VCaP (cell line): ENCODE measurements at regions not wholly inside any gene's neighbourhood (a gene's known extent, or its start where the extent isn't known, plus 50 kb on each side); places are given as distances from the start of the nearest gene placed in this dataset.
A peak's percentile ranks its signal among the peaks of the same experiment; 100 is the strongest.

Source experiments
- H3K27ac ChIP-seq: fragments of 450-650 bp; 2 replicates; pipeline ENCODE4 v1.5.1; 2017
- TF ChIP-seq, protein P1 (sequence below): fragments of 450-650 bp; conservative IDR thresholded peaks from 2 replicates; pipeline ENCODE4 v1.5.1; 2017; ENCODE audit warnings: mild to moderate bottlenecking, moderate library complexity

DNA sequence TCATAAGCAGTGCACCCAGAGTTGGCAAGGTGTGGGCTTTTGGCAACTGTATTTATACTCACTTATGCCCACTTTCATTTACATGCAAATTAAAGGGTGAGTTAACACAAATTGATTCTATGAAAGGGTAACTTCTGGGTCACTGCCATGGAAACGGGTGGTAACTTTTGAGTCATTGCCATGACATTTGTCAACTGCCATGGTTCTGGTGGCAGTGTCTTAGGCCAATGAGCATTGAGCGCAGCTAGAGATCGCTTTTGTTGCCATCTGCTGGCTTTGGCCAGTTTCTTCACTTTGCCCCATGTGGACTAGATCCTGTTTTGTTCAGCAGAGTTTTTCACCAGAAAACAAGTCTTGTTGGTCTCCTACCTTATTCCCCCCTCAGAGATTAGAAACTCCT is 170.8 kb upstream of the NUDT6 start:
- TF ChIP-seq, protein P1, sequence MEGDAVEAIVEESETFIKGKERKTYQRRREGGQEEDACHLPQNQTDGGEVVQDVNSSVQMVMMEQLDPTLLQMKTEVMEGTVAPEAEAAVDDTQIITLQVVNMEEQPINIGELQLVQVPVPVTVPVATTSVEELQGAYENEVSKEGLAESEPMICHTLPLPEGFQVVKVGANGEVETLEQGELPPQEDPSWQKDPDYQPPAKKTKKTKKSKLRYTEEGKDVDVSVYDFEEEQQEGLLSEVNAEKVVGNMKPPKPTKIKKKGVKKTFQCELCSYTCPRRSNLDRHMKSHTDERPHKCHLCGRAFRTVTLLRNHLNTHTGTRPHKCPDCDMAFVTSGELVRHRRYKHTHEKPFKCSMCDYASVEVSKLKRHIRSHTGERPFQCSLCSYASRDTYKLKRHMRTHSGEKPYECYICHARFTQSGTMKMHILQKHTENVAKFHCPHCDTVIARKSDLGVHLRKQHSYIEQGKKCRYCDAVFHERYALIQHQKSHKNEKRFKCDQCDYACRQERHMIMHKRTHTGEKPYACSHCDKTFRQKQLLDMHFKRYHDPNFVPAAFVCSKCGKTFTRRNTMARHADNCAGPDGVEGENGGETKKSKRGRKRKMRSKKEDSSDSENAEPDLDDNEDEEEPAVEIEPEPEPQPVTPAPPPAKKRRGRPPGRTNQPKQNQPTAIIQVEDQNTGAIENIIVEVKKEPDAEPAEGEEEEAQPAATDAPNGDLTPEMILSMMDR: no peak
- no peak overlapping the region for H3K27ac ChIP-seq

DNA sequence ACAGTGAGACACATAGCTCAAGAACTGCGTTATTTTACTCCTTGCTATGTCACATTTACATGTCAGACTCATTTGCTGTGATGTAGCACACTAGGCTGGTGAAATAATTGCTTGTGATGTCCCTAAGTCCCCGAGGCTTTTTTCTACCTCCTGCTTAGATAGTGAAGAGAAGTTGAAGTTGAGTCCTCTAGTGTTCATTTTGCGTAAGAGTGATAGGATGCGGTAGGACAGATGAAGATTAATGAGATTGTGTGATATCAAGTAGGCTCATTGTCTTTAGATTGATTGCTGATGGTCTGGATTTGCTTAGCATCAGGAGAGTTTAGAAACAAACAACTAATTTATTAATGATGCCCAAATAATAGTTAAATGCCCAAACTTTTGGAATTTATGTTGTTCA is 173.6 kb upstream of the NUDT6 start:
- TF ChIP-seq, protein P1: peak; percentile 64
- H3K27ac ChIP-seq: no peak overlapping the region

DNA sequence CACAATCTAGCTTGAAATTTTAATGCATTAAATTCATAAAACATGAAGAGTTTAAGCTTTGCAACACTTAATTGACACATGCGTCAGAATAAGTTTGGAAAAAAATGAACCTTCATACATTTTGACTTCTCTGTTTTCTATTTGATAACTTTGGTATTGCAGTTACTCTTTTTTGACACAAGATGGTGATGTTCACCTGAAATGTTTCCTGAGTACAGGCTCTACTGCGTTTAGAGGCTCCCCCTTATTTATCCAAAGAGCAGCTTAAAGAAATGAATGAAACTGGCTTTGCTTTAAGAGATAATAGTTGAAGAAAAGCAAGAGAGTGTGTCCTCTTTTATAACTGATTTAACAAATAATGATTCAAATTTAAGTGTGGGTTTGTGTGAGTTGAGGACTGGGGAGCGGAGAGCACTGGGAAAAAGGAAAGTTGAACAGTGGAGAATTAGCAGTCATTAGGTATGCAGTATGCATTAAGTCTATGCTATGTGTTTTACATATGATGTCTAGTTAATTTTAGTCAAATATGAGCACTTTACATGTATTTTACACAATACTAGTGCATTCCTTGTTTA is 180.6 kb upstream of the NUDT6 start:
- no peak overlapping the region for H3K27ac ChIP-seq
- TF ChIP-seq, protein P1: peak; percentile 79

DNA sequence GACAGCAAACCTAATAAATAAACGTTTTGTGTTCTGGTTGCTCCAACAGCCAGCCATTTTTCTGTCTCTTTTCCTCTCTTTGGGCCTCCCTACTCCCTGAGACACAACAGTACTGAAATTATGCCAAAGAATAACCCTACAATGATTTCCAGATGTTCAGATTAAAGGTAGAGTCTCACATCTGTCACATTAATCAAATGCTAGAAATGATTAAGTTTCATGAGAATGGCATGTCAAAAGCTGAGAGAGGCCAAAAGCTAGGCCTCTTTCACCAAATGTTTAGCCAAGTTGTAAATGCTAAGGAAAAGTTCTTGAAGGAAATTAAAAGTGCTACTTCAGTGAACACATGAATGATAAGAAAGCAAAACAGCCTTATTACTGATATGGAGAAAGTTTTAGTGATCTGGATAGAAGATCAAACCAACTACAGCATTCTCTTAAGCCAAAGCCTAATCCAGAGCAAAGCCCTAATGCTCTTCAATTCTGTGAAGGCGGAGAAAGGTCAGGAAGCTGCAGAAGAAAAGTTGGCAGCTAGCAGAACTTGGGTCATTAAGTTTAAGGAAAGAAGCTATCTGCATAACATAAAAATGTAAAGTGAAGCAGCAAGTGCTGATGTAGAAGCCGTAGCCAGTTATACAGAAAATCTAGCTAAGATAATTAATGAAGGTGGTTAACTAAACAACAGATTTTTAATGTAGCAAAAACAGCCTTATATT is 182.1 kb upstream of the NUDT6 start:
- H3K27ac ChIP-seq: no peak overlapping the region
- TF ChIP-seq, protein P1: no peak

DNA sequence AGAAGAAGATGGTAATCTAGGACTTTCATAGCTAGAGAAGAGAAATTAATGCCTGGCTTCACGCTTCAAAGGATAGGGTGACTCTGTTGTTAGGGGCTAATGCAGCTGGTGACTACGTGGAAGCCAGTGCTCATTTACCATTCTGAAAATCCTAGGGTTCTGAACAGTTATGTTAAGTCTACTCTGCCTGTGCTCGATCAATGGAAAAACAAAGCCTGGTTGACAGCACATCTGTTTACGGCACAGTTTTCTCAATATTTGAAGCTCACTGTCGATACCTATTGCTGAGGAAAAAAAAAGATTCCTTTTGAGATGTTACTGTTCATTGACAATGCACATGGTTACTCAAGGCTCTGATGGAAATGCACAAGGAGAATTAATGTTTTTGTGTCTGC is 182.6 kb upstream of the NUDT6 start:
- no peak overlapping the region for H3K27ac ChIP-seq

DNA sequence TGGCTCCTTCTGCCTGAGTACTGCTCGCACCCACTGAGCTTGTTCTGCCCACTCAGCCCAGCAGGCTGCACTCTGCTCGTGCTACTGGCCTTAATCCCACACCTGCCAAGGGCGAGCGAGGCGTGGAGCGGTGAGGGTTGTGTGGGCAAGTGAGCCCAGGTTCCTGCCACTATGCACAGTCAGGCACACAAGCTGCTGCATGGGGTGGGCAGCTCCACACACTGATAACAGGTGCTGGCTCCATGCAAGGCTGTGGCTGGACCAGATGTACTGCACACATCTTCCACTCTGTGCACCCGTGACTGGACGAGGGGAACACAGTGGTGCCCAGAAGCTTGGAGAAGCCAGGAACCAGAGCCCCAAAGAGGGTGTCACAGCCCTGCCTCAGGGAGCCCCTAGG is 184.3 kb upstream of the NUDT6 start:
- TF ChIP-seq, protein P1: no peak
- no peak overlapping the region for H3K27ac ChIP-seq

More for the DNA sequence above, 182.6 kb upstream of the NUDT6 start:
- TF ChIP-seq, protein P1: no peak

DNA sequence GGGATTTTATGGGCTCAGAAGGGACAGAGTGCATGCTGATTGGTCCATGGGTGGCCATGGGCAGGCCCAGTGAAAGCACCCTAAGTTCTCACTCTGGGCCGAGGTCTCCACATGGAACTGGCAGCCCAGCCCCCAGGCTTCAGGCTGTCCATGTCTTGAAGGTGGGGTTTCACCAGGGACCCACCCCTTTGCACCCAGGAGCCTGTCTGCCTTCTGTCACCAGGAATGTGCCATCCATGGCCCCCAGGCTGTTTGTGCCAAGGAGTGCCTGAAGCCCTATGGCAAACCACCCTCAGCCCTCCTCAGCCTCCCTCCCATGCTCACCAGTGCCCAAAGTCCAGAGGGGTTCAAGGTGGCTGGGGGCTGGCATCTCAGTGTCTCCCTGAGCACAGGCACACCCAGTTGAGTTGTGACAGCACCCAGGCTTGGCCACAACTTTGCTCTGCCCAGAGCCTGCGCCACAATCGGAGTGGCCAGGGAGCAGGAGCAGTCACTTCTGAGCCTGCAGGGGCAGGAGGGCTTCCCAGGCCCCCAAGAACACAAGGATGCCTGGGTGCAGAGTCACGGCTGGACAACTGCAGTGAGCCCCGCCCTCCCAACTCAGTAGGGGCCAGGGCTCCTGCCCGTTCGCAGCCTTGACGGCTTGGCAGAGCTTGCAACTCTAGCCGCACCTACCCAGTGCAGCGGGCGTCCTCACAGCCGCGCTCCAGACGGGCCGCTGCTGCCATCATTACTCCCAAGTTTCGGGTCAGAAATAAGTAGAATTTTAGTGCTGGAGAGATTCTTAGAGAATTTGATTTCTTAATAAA is 185.3 kb upstream of the NUDT6 start:
- TF ChIP-seq, protein P1: no peak
- no peak overlapping the region for H3K27ac ChIP-seq
